ENCODE measurements at regions not wholly inside any gene's neighbourhood (a gene's known extent, or its start where the extent isn't known, plus 50 kb on each side); places are given as distances from the start of the nearest gene placed in this dataset.

DNA sequence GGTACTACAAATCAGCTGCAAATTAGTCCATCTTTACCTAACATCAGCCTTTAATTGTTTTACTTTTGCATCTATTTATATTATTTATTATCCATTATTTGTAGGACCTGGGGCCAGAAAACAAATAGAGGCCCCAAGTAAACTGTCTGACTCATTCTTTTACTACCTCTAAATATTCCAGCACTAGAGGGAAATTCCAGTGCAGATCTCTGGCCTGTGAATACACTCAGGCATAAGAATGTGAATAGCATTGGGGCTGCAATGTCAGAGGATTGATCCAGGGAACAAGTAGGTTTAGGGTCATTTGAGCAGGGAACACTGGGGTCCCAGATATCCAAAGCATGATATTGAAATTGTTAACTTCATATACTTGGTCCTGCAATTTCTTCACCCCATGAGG lies 176.6 kb upstream of the TYRP1 start:
- peak in 5 of 8 experiments; percentile 6 to 56 (median 35) for ATAC-seq (replicated peaks in 6 of 8)
- Histone ChIP-seq H3K27ac (no peak overlapping the region), H3K4me1 (replicated peaks in 1 of 2) (peaks cover 0 to 10% of the 10 kb centered on the region in 2 donors), H3K4me3 (no peak overlapping the region)
- in situ Hi-C loops (cut with MboI; ENCODE audit: low pct_unique_long_range_greater_than_20kb in 2 of 9, low sequenced_read_pairs in 9 of 9, unreplicated experiment in 9 of 9): no loop called here

GRCh38 chr9:12538842-12539579 lies 154.2 kb upstream of the TYRP1 start:
- no peak overlapping the region for H3K27ac ChIP-seq
- 12 to 88% (median 74%) methylated on average over 1 to 12 of the region's 13 CpGs for WGBS, 10 experiments
- H3K4me3 ChIP-seq: no peak overlapping the region
- H3K4me1 ChIP-seq (replicated peaks in 1 of 2): no peaks in the 10 kb centered on the region
- in situ Hi-C loops (cut with MboI; ENCODE audit: low pct_unique_long_range_greater_than_20kb in 2 of 9, low sequenced_read_pairs in 9 of 9, unreplicated experiment in 9 of 9): no loop called here
- no peak for ATAC-seq (replicated peaks in 6 of 8)

DNA sequence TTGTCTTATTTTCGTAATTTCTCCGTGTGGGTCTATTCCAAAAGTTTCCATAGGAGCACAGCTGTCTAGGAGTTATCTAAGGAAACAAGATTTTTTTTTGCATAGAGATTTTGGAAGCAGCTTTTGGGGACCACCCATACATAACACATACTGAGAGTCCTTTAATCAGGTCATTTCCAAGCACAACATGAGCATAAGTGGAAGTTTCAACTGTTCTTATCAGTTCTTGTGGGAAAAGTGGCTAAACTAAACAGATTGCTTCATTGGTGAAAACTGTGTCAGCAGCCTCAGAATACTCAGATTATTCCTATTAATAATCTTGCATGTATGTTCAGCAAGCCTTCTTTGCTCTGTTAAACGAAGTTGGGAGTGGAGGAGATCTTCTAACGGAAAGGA lies 153.6 kb upstream of the TYRP1 start:
- Histone ChIP-seq H3K4me3 (no peak overlapping the region), H3K4me1 (replicated peaks in 1 of 2) (no peaks in the 10 kb centered on the region), H3K27ac (no peak overlapping the region)
- WGBS, 10 experiments: 20 to 100% (median 91%) methylated on average over 1 to 4 of the region's 4 CpGs
- in situ Hi-C loops (cut with MboI; ENCODE audit: low pct_unique_long_range_greater_than_20kb in 2 of 9, low sequenced_read_pairs in 9 of 9, unreplicated experiment in 9 of 9): no loop called here
- no peak for ATAC-seq (replicated peaks in 6 of 8)

GRCh38 chr9:12544700-12545099 lies 148.5 kb upstream of the TYRP1 start:
- no peak for ATAC-seq (replicated peaks in 6 of 8)
- in situ Hi-C loops (cut with MboI; ENCODE audit: low pct_unique_long_range_greater_than_20kb in 2 of 9, low sequenced_read_pairs in 9 of 9, unreplicated experiment in 9 of 9): no loop called here
- 0 to 85% (median 67%) methylated on average over 1 to 2 of the region's 2 CpGs; no CpG with 5 or more reads in 1 of the 10 experiments for WGBS, 10 experiments

DNA sequence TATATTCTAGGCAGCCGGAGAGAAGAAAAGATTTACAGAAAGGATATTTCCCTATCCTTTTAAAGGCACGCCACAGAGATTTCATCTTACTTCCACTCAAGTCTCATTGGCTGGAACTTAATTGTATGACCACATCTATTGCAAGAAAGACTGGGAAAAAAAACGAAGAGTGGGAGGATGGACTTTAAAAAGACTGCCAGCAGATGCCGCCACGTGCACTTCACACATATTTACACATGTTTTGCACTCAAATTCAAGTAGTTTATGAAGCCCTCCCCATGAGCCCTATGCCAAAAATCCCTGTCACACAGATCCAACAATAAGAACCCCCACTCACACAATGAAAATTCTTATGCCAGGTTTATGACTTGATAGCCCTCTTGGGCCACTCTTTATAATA lies 138.5 kb upstream of the TYRP1 start:
- peak in 2 of 8 experiments; percentile 23 to 49 for ATAC-seq (replicated peaks in 6 of 8)
- in situ Hi-C loops (cut with MboI; ENCODE audit: low pct_unique_long_range_greater_than_20kb in 2 of 9, low sequenced_read_pairs in 9 of 9, unreplicated experiment in 9 of 9): no loop called here
- peaks cover 0 to 8% of the 10 kb centered on the region in 2 donors for H3K4me1 ChIP-seq (replicated peaks in 1 of 2)
- H3K27ac ChIP-seq: no peak overlapping the region
- H3K4me3 ChIP-seq: no peak overlapping the region
- WGBS, 10 experiments: 0 to 100% (median 58%) methylated on average over 1 to 5 of the region's 5 CpGs

More at GRCh38 chr9:12544700-12545099, 148.5 kb upstream of the TYRP1 start:
- H3K4me1 ChIP-seq (replicated peaks in 1 of 2): no peaks in the 10 kb centered on the region
- H3K4me3 ChIP-seq: no peak overlapping the region
- no peak overlapping the region for H3K27ac ChIP-seq

DNA sequence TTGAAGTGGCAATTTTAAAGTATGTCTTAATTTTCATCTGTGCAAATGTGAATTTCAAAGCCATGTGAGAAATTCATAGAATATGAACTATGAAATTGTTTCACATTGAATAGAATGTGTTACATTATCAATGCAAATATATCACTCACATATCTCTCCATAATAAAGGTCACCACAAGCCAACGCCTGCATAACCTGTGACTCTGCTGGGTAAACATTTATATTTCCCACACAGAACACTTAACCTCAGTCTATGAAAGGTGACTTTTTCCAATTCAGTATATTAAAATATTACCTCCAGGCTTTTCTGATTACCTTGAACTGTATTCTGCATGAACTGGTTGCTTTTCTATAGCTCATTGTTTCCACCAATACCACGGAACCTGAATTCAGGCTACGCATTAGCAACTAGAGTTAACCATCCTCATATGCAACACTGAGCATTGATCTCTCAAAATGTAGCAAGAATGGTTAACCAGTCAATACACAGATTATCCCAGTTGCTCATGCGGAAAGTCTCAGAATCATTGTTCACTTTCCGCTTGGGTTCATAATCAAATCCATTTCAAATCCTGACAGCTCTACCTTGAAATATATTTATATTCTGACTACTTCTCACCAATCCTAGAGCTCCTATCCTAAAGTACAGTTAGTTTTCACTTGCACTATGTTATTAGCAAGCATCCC lies 126.6 kb upstream of the TYRP1 start:
- peak in 2 of 8 experiments; percentile 20 to 84 for ATAC-seq (replicated peaks in 6 of 8)
- in situ Hi-C loops (cut with MboI; ENCODE audit: low pct_unique_long_range_greater_than_20kb in 2 of 9, low sequenced_read_pairs in 9 of 9, unreplicated experiment in 9 of 9): no loop called here
- WGBS, 10 experiments: 58 to 93% (median 88%) methylated on average over 3 to 5 of the region's 5 CpGs; no CpG with 5 or more reads in 1 of the 10 experiments
- Histone ChIP-seq H3K4me1 (replicated peaks in 1 of 2) (no peaks in the 10 kb centered on the region), H3K4me3 (no peak overlapping the region), H3K27ac (no peak overlapping the region)

DNA sequence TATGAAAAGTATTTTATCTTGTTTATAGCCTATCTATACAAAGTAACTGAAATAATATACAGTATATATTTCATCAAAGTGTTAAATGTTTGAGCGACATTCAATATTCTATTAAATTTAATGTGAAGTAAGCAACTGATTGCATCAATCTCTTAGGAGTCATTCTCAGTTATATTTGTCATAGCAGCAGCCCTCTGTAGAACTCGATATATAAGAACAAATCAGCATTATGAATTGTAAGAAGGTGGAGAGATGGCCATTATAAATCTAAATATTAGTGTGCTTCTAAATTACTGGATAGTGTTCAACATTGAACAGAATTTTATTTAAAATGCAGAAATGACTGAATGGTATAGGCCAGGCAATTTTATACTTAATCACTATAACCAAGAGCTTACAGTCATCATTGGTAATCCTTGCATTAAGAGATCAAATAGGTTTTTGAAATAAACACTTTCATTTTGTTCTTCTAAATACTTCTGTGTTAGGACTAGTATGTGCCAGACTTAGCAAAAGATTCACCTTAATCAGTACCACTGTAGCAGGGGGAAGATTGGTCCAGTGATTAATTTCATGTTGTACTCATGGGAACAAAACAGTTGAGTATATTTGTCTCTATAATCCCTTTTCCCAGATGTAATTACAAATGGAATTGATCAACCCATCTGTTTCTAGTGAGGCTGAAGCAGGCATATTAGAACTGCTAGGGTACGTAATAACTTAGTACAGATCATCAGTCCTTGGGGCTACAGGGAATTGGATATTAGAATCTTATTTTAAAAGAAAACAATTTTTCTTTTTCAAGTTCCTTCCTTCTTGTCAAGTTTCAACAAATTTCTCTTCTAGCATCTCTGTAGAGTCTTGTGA lies 108.3 kb upstream of the TYRP1 start:
- ATAC-seq (replicated peaks in 6 of 8): peak in 5 of 8 experiments; percentile 65 to 94 (median 90)
- Histone ChIP-seq H3K4me1 (replicated peaks in 1 of 2) (peaks cover 4 to 26% of the 10 kb centered on the region in 2 donors), H3K4me3 (no peak overlapping the region), H3K27ac (peak overlapping the region in 1 of 2 donors; percentile 74)
- 0 to 86% (median 68%) methylated on average over 1 to 3 of the region's 3 CpGs for WGBS, 10 experiments
- in situ Hi-C loops (cut with MboI; ENCODE audit: low pct_unique_long_range_greater_than_20kb in 2 of 9, low sequenced_read_pairs in 9 of 9, unreplicated experiment in 9 of 9): no loop called here

DNA sequence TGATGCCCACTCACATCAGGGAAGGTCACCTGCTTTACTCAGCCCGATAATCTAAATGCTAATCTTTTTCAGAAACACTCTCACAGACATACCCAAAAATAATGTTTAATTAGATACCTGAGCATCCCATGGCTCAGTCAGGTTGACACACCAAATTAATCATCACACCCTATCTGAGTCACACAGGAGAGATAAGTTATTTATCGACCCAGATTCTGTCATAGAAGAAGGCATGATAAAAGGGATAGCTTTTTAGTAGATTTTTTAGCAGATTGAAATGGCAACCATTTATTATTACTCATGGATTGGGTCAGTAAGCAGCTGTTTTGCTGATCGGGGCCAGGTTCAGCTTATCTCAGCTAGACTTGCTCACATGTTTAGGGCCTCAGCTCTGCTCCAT lies 97.8 kb upstream of the TYRP1 start:
- ATAC-seq (replicated peaks in 6 of 8): no peak
- Histone ChIP-seq H3K4me3 (no peak overlapping the region), H3K27ac (no peak overlapping the region), H3K4me1 (replicated peaks in 1 of 2) (peaks cover 0 to 10% of the 10 kb centered on the region in 2 donors)
- WGBS, 10 experiments: 11 to 100% (median 61%) methylated on average over 1 to 3 of the region's 3 CpGs; no CpG with 5 or more reads in 3 of the 10 experiments
- in situ Hi-C loops (cut with MboI; ENCODE audit: low pct_unique_long_range_greater_than_20kb in 2 of 9, low sequenced_read_pairs in 9 of 9, unreplicated experiment in 9 of 9): no loop called here

GRCh38 chr9:12604164-12604821 lies 88.9 kb upstream of the TYRP1 start:
- Histone ChIP-seq H3K27ac (no peak overlapping the region), H3K4me1 (replicated peaks in 1 of 2) (no peaks in the 10 kb centered on the region), H3K4me3 (no peak overlapping the region)
- peak; percentile 67 to 99 (median 88) for ATAC-seq (replicated peaks in 6 of 8)
- in situ Hi-C loops (cut with MboI; ENCODE audit: low pct_unique_long_range_greater_than_20kb in 2 of 9, low sequenced_read_pairs in 9 of 9, unreplicated experiment in 9 of 9): no loop called here
- 0 to 90% (median 58%) methylated on average over 1 to 2 of the region's 2 CpGs for WGBS, 10 experiments

- no peak overlapping the region for H3K4me3 ChIP-seq
- peak in 1 of 8 experiments; percentile 22 for ATAC-seq (replicated peaks in 6 of 8)
- H3K4me1 ChIP-seq (replicated peaks in 1 of 2): peaks cover 4 to 14% of the 10 kb centered on the region in 2 donors
- WGBS, 10 experiments: 0 to 93% (median 62%) methylated on average over 1 to 4 of the region's 4 CpGs; no CpG with 5 or more reads in 2 of the 10 experiments
- in situ Hi-C loops (cut with MboI; ENCODE audit: low pct_unique_long_range_greater_than_20kb in 2 of 9, low sequenced_read_pairs in 9 of 9, unreplicated experiment in 9 of 9): no loop called here
- no peak overlapping the region for H3K27ac ChIP-seq
These were observed 80.9 kb upstream of the TYRP1 start for GRCh38 chr9:12612211-12612770.

- H3K4me3 ChIP-seq: no peak overlapping the region
- H3K27ac ChIP-seq: no peak overlapping the region
- H3K4me1 ChIP-seq (replicated peaks in 1 of 2): peaks cover 4 to 14% of the 10 kb centered on the region in 2 donors
- in situ Hi-C loops (cut with MboI; ENCODE audit: low pct_unique_long_range_greater_than_20kb in 2 of 9, low sequenced_read_pairs in 9 of 9, unreplicated experiment in 9 of 9): no loop called here
- WGBS, 10 experiments: 0 to 100% (median 79%) methylated on average over 1 of the region's 1 CpG; no CpG with 5 or more reads in 2 of the 10 experiments
- no peak for ATAC-seq (replicated peaks in 6 of 8)
These were observed 80.1 kb upstream of the TYRP1 start for GRCh38 chr9:12613071-12613470.

GRCh38 chr9:12614488-12614887 lies 78.7 kb upstream of the TYRP1 start:
- no peak for ATAC-seq (replicated peaks in 6 of 8)
- in situ Hi-C loops (cut with MboI; ENCODE audit: low pct_unique_long_range_greater_than_20kb in 2 of 9, low sequenced_read_pairs in 9 of 9, unreplicated experiment in 9 of 9): no loop called here
- Histone ChIP-seq H3K27ac (no peak overlapping the region), H3K4me3 (no peak overlapping the region), H3K4me1 (replicated peaks in 1 of 2) (peaks cover 4 to 14% of the 10 kb centered on the region in 2 donors)
- WGBS, 10 experiments: 17 to 100% (median 80%) methylated on average over 1 to 3 of the region's 3 CpGs
